Subcutaneous abdominal adipose tissue (tissue), 5 donors: ENCODE measurements at regions not wholly inside any gene's neighbourhood (a gene's known extent, or its start where the extent isn't known, plus 50 kb on each side); places are given as distances from the start of the nearest gene placed in this dataset.
A peak's percentile ranks its signal among the peaks of the same experiment; 100 is the strongest.

ENCODE experiments used
- H3K27ac ChIP-seq: one replicate; pipeline ENCODE4 v1.7.0; 2013; ENCODE audit warnings: low read depth, mild to moderate bottlenecking, inconsistent platforms, low read length, moderate library complexity
- H3K27me3 ChIP-seq, 5 donors: one replicate each; pipeline ENCODE4 v1.7.0; 2013; ENCODE audit warnings: low read length in 5 of 5, inconsistent platforms in 1 of 5; ENCODE audit not compliant: control insufficient read depth in 5 of 5, insufficient read depth in 4 of 5
- H3K36me3 ChIP-seq, 5 donors: one replicate each; pipeline ENCODE4 v1.7.0; 2013; ENCODE audit warnings: low read length in 5 of 5; ENCODE audit not compliant: control insufficient read depth in 5 of 5, insufficient read depth in 5 of 5
- H3K4me1 ChIP-seq, 5 donors: one replicate each; pipeline ENCODE4 v1.7.0; 2013; ENCODE audit warnings: low read length in 5 of 5, mild to moderate bottlenecking in 3 of 5, moderate library complexity in 1 of 5; ENCODE audit not compliant: control insufficient read depth in 5 of 5, insufficient read depth in 5 of 5
- H3K4me3 ChIP-seq, 5 donors: one replicate each; pipeline ENCODE4 v1.7.0; 2013; ENCODE audit warnings: low read length in 5 of 5, low read depth in 1 of 5
- H3K9ac ChIP-seq, 5 donors: one replicate each; pipeline ENCODE4 v1.7.0; 2013; ENCODE audit warnings: low read length in 5 of 5, mild to moderate bottlenecking in 4 of 5, moderate library complexity in 3 of 5
- H3K9me3 ChIP-seq, 5 donors: one replicate each; pipeline ENCODE4 v1.7.0; 2013; ENCODE audit warnings: low read length in 5 of 5; ENCODE audit not compliant: control insufficient read depth in 5 of 5
- donor health status: healthy.
- donor health status: healthy.
- donor health status: healthy.
- donor health status: healthy.
- donor health status: healthy.

DNA sequence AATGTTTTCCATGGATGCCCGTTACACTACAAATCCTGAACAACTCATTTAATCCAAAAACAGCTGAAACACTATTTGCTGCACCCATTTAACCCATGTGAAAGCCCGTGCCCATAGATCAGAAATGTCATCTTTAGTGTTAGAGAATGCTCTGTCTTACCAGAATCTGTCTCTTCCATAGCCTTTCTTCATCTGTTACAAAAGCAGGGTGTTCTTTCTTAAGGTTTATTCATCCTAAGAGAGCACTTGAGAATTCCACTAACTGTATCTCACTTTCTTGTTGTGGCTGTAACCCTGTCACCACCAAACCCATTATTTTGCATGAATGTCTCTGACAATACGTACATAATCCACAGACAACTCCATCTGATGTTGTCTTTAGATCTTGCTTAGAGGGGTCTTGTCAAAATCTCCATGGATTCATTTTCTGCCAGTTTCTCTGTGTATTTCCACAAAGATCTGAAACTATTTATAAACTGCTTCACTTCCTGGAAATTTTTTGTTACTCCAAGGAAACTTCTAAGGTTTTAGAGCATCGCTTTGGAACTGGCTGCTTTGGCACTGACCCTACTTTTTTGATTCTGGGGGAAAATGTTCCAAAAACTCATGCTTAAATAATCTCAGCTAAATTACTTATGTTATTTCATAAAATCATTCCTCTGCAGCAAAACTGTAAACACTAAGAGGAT, 167.8 kb upstream of the CCDC54 start:
- peak overlapping the region; percentile 58 for H3K27ac ChIP-seq
- H3K9me3 ChIP-seq, result no peaks in the 10 kb centered on the region
- peaks cover 0 to 31% (median 26%) of the 10 kb centered on the region in 5 donors for H3K4me1 ChIP-seq
- H3K36me3 ChIP-seq, result no peaks in the 10 kb centered on the region
- no peak overlapping the region for H3K4me3 ChIP-seq
- no peak overlapping the region for H3K9ac ChIP-seq
- H3K27me3 ChIP-seq, result no peaks in the 10 kb centered on the region

DNA sequence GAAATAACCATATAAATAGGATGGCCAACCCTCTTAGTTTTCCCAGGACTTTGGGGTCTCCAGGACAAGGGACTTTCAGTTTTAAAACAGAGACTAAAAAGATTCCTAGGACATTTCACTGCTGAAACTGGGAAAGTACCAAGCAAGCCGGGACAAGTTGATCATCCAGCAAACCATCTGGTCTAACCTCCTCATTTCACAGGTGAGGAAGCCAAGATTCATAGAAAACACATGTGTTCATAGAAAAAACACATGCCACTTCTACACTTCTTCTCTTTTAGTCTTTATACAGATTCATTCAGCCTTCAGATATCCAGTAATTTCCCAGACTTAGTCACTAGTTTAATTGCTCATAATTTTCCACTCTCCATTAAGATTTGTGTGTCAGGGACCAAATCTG, 165.6 kb upstream of the CCDC54 start:
- Histone ChIP-seq H3K4me3 (no peak overlapping the region), H3K27me3 (no peaks in the 10 kb centered on the region), H3K9me3 (no peaks in the 10 kb centered on the region), H3K36me3 (no peaks in the 10 kb centered on the region), H3K4me1 (peaks cover 0 to 29% (median 26%) of the 10 kb centered on the region in 5 donors), H3K9ac (no peak overlapping the region), H3K27ac (no peak overlapping the region)

DNA sequence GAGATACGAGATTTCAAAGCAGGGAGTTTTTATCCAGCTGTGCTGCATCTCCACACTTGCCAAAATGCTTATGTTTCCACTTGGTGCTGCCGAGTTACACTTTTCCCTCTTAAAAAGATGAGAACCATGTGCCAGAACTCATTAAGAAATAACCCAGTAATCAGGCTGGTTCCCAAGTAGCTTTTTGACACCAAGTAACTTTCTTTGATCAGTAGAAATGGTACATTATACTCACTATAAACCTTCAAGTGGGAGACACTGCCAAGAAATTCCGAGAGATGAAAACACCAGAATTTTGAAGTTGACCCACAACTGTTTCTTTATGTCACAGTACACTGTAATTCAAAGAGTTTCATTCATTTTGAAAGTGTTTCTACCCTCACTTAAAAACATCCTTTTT, 164.6 kb upstream of the CCDC54 start:
- Histone ChIP-seq H3K36me3 (no peaks in the 10 kb centered on the region), H3K4me3 (no peak overlapping the region), H3K9me3 (no peaks in the 10 kb centered on the region), H3K27ac (no peak overlapping the region), H3K9ac (no peak overlapping the region), H3K4me1 (peaks cover 0 to 22% (median 19%) of the 10 kb centered on the region in 5 donors), H3K27me3 (no peaks in the 10 kb centered on the region)

DNA sequence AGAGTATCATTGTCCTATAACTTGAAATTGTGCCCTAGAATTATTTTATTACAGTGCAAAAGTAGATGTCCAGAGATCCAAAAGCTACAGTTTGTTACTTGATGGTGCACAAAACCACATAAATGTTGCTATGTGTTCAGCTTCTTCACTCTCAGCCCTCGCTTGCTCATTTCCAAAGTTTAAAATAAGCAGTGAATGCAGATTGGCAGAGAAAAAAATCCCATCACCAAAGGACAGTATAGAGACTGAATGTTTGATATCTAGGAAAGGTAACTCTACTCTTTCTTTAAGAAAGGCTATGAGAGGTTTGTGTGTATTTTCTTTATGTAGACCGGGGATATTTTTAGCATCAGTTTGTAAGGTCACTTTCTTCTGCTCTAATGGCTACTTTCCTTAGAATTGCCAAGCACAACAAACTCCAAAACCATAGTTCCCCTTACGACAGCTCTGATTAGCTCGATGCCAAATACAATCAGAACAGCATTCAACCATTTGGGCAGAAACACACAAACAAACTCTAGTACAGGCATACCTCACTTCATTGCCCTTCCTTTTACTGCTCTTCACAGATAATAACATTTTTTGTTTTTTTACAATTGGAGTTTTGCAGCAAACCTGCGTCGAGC, 164.1 kb upstream of the CCDC54 start:
- H3K36me3 ChIP-seq, result no peaks in the 10 kb centered on the region
- peaks cover 0 to 17% (median 14%) of the 10 kb centered on the region in 5 donors for H3K4me1 ChIP-seq
- H3K27me3 ChIP-seq, result no peaks in the 10 kb centered on the region
- no peak overlapping the region for H3K9ac ChIP-seq
- H3K27ac ChIP-seq, result no peak overlapping the region
- no peak overlapping the region for H3K4me3 ChIP-seq
- H3K9me3 ChIP-seq, result no peaks in the 10 kb centered on the region

DNA sequence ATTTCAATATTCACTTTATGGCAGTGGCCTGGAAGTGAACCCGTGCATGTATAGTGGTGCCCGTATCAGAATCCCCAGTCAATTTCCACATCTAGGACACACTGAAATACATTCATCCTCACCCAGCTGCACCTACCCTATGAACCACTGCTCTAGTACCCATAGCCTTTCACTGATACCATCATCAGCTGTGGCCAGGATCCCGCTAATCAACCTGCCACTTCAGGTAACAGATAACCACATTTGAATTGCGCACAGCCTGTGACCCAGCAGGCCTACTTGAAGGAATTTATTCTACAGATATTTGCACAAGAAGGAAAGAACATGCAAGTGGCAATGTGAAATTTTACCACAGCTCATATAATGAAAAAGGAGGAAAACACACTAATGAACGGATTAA, 161.0 kb upstream of the CCDC54 start:
- H3K4me3 ChIP-seq, result no peak overlapping the region
- no peaks in the 10 kb centered on the region for H3K4me1 ChIP-seq
- H3K36me3 ChIP-seq, result no peaks in the 10 kb centered on the region
- H3K9ac ChIP-seq, result no peak overlapping the region
- no peaks in the 10 kb centered on the region for H3K9me3 ChIP-seq
- H3K27ac ChIP-seq, result no peak overlapping the region
- no peaks in the 10 kb centered on the region for H3K27me3 ChIP-seq

DNA sequence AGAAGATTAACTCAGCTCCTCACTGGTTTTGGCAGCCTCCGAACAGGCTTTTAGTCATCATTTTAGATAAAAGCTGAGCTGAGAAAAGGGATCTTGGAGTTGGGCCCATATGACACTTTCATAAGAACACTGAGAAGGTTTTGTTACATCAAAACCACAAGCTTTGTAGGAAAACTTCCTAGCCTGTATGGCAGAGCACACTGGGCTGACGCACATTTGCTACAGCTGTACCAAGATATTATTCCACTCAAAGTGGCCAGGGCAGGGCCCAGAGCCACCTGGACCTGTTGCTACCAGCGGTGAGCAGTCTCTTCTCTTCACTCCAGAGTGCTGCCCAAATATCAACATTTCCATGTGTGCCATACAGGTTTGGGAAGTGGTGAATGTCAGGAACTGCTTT, 160.5 kb upstream of the CCDC54 start:
- Histone ChIP-seq H3K4me3 (no peak overlapping the region), H3K27me3 (no peaks in the 10 kb centered on the region), H3K9me3 (no peaks in the 10 kb centered on the region), H3K36me3 (no peaks in the 10 kb centered on the region), H3K27ac (no peak overlapping the region), H3K4me1 (no peaks in the 10 kb centered on the region), H3K9ac (no peak overlapping the region)

DNA sequence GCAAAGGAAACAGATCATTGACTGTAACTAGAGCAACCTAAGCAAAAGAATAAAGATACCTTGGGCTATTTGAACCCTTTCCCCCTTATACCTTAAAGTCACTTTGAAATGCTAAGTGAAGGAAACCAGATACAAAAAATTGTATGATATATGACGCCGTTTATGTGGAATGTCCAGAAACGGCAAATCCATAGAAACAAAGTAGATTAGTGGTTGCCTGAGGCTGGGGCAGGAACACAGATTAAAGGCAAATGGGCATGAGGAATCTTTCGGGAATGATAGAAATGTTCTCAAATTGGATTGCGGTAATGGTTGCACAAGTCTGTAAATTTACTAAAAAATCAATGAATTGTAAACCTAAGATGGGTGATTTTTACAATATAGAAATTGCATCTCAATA, 160.1 kb upstream of the CCDC54 start:
- Histone ChIP-seq H3K36me3 (no peaks in the 10 kb centered on the region), H3K9ac (no peak overlapping the region), H3K27ac (no peak overlapping the region), H3K27me3 (no peaks in the 10 kb centered on the region), H3K9me3 (no peaks in the 10 kb centered on the region), H3K4me1 (no peaks in the 10 kb centered on the region), H3K4me3 (no peak overlapping the region)

DNA sequence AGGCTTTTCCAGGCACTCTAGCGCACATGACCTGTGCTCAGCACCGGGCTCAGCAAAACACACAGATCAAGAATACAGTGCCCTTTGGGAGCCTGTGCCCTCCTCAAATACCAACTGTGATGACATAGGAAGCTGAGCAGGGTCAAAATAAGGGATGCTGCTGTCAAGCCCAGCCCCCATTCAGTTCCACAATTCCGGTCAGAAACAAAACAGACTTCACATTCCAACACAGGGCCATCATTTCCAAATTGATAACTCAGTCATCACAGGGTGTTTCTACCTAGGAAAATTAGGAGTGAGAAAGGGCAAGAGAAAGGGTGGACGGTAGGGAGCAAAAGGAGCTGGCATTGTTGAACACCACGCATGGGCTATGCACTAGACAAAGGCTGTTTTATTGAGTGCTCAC, 158.4 kb upstream of the CCDC54 start:
- Histone ChIP-seq H3K4me1 (no peaks in the 10 kb centered on the region), H3K9ac (no peak overlapping the region), H3K27ac (no peak overlapping the region), H3K27me3 (no peaks in the 10 kb centered on the region), H3K9me3 (no peaks in the 10 kb centered on the region), H3K4me3 (no peak overlapping the region), H3K36me3 (no peaks in the 10 kb centered on the region)

DNA sequence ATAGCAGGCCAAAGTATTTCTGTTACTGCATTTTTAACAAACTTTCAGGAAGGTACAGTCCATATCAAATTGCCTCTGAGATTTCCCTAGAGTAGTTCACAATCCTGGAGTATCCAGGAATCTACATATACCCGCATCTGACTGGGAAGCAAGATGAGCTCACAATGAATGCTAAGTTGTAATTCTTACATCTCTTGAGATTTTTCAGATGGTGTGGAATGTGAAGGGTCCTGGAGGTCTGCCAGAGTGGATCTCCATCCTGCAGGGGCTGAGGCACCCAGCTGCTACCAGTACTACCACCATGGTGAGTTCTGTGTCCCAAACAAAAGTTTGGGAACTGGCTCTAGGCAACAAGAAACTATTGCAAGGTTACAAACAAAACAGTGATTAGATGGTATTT, 156.7 kb upstream of the CCDC54 start:
- no peaks in the 10 kb centered on the region for H3K36me3 ChIP-seq
- no peak overlapping the region for H3K9ac ChIP-seq
- H3K4me1 ChIP-seq, result no peaks in the 10 kb centered on the region
- no peak overlapping the region for H3K27ac ChIP-seq
- H3K4me3 ChIP-seq, result no peak overlapping the region
- H3K27me3 ChIP-seq, result no peaks in the 10 kb centered on the region
- H3K9me3 ChIP-seq, result no peaks in the 10 kb centered on the region

DNA sequence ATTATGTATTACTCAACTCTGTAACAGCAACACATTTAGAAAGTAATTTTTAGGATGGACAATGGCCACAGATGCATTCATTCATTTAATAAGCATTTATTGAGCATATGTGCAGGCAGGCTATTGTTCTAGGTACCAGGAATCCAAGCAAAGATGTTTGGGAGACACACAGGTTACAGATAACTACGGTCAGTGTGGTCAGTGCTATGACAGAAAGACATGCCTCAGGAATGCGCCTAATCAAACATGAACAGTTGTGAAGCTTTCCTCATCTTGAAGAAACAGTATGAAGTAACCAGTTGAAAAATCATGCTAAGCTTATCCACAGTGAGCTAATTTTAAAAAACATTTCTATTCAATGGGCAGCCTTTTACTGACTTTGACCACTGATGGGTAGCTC, 155.4 kb upstream of the CCDC54 start:
- no peaks in the 10 kb centered on the region for H3K4me1 ChIP-seq
- no peak overlapping the region for H3K4me3 ChIP-seq
- H3K36me3 ChIP-seq, result no peaks in the 10 kb centered on the region
- no peaks in the 10 kb centered on the region for H3K27me3 ChIP-seq
- no peaks in the 10 kb centered on the region for H3K9me3 ChIP-seq
- no peak overlapping the region for H3K9ac ChIP-seq
- H3K27ac ChIP-seq, result no peak overlapping the region
